WI38 (cell line): ENCODE measurements at regions not wholly inside any gene's neighbourhood (a gene's known extent, or its start where the extent isn't known, plus 50 kb on each side); places are given as distances from the start of the nearest gene placed in this dataset.

Experiments
- H3K4me3 ChIP-seq: 2 replicates; pipeline ENCODE4 v1.5.1; 2011; ENCODE audit warnings: low read depth, mild to moderate bottlenecking, control low read depth, low read length
- CTCF ChIP-seq: IDR thresholded peaks from 2 replicates; pipeline ENCODE4 v1.5.1; 2012; ENCODE audit warnings: low read depth, mild to moderate bottlenecking, control low read depth, low read length

GRCh38 chr5:125560476-125561225 is 814.2 kb upstream of the ZNF608 start:
- no peak overlapping the region for H3K4me3 ChIP-seq
- TF ChIP-seq CTCF = no peak

GRCh38 chr5:125564317-125564975 is 818.0 kb upstream of the ZNF608 start:
- no peak overlapping the region for H3K4me3 ChIP-seq
- no peak for TF ChIP-seq CTCF

GRCh38 chr5:125574491-125575044 is 828.1 kb upstream of the ZNF608 start:
- TF ChIP-seq CTCF = no peak
- H3K4me3 ChIP-seq = no peak overlapping the region

GRCh38 chr5:125575171-125575890 is 828.9 kb upstream of the ZNF608 start:
- peak overlapping the region; percentile 12; the same call in 1 of the 2 replicates for H3K4me3 ChIP-seq
- TF ChIP-seq CTCF = no peak

GRCh38 chr5:125575891-125576505 is 829.6 kb upstream of the ZNF608 start:
- TF ChIP-seq CTCF = no peak
- H3K4me3 ChIP-seq = peak overlapping the region; percentile 12; the same call in 1 of the 2 replicates

- TF ChIP-seq CTCF = no peak
- H3K4me3 ChIP-seq = no peak overlapping the region
These were observed 830.4 kb upstream of the ZNF608 start for GRCh38 chr5:125576822-125577221.
